C4-2B (cell line): ENCODE measurements at regions not wholly inside any gene's neighbourhood (a gene's known extent, or its start where the extent isn't known, plus 50 kb on each side); places are given as distances from the start of the nearest gene placed in this dataset.

ENCODE experiments used
- ZFX ChIP-seq: fragments of 450-650 bp; IDR thresholded peaks from 2 replicates; pipeline ENCODE4 v1.6.1; 2017
- TF ChIP-seq, protein P1 (sequence below): fragments of 450-650 bp; conservative IDR thresholded peaks from 2 replicates; pipeline ENCODE4 v1.5.1; 2017; ENCODE audit warnings: mild to moderate bottlenecking

DNA sequence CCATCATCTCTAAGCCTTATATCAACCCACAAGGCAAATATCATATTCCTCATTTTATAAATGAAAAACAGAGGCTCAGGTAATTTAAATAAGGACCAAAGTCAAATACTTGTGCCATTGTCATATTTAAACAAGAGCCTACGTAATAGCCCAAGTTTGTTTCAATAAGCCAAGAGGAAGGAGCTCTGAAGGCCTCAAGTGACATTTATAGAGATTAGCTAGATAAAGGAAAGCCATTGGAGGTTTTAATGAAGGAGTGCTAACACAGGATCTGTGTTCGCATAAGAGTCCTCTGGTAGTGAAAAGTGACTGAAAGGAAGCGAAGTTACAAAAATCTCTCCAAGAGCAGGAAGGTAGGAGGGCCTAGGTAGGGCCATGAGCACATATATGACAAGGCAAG lies 384.9 kb upstream of the NOCT start:
- TF ChIP-seq, protein P1, sequence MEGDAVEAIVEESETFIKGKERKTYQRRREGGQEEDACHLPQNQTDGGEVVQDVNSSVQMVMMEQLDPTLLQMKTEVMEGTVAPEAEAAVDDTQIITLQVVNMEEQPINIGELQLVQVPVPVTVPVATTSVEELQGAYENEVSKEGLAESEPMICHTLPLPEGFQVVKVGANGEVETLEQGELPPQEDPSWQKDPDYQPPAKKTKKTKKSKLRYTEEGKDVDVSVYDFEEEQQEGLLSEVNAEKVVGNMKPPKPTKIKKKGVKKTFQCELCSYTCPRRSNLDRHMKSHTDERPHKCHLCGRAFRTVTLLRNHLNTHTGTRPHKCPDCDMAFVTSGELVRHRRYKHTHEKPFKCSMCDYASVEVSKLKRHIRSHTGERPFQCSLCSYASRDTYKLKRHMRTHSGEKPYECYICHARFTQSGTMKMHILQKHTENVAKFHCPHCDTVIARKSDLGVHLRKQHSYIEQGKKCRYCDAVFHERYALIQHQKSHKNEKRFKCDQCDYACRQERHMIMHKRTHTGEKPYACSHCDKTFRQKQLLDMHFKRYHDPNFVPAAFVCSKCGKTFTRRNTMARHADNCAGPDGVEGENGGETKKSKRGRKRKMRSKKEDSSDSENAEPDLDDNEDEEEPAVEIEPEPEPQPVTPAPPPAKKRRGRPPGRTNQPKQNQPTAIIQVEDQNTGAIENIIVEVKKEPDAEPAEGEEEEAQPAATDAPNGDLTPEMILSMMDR, result no peak
- TF ChIP-seq ZFX, result no peak
